PFSK-1 (cell line): ENCODE measurements at regions not wholly inside any gene's neighbourhood (a gene's known extent, or its start where the extent isn't known, plus 50 kb on each side); places are given as distances from the start of the nearest gene placed in this dataset.

ENCODE experiments used
- FOXP2 ChIP-seq: optimal IDR thresholded peaks from 2 replicates; pipeline ENCODE3; 2011; ENCODE audit warnings: borderline replicate concordance, control low read depth, inconsistent platforms; ENCODE audit not compliant: insufficient read depth; ENCODE audit errors: extremely low read length, extremely low read depth
- POLR2AphosphoS5 ChIP-seq: IDR thresholded peaks from 2 replicates; pipeline ENCODE4 v1.6.1; 2012; ENCODE audit warnings: low read depth, mild to moderate bottlenecking, control low read depth, low read length, moderate library complexity
- SIN3A ChIP-seq: IDR thresholded peaks from 2 replicates; pipeline ENCODE4 v1.6.1; 2012; ENCODE audit warnings: mild to moderate bottlenecking, low read length, moderate library complexity, borderline replicate concordance; ENCODE audit not compliant: insufficient read depth
- TAF1 ChIP-seq: IDR thresholded peaks from 2 replicates; pipeline ENCODE4 v1.6.1; 2012; ENCODE audit warnings: low read length, control low read depth, borderline replicate concordance; ENCODE audit not compliant: insufficient read depth
- TF ChIP-seq, protein P1 (sequence below), 2 experiments: IDR thresholded peaks; 2 replicates each; pipeline versions ENCODE4 v1.6.1 to v1.8.0; 2011 to 2012; ENCODE audit warnings: low read depth in 2 of 2, low read length in 2 of 2, control low read depth in 1 of 2, inconsistent platforms in 1 of 2, mild to moderate bottlenecking in 1 of 2, moderate library complexity in 1 of 2; ENCODE audit not compliant: insufficient read depth in 1 of 2

DNA sequence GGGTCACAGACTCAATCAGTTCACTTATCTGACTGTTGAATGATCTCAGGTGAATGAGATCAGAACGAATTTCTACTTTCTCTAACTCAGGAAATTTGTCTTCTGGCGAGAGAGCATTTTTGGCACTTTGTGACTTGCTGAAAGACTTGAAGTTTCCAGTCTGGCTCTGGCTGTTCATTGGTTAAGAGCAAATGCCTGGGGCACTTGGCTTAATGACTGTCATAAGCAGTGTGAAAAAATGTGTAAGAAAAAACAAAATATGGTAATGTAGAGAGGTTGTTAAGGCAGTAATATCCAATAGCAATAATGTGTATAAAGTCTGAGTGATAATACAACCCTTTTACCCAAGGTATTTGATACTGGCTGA, 71.3 kb upstream of the PGRMC2 start:
- TF ChIP-seq POLR2AphosphoS5: no peak
- no peak for TF ChIP-seq TAF1
- TF ChIP-seq SIN3A: no peak
- TF ChIP-seq, protein P1, sequence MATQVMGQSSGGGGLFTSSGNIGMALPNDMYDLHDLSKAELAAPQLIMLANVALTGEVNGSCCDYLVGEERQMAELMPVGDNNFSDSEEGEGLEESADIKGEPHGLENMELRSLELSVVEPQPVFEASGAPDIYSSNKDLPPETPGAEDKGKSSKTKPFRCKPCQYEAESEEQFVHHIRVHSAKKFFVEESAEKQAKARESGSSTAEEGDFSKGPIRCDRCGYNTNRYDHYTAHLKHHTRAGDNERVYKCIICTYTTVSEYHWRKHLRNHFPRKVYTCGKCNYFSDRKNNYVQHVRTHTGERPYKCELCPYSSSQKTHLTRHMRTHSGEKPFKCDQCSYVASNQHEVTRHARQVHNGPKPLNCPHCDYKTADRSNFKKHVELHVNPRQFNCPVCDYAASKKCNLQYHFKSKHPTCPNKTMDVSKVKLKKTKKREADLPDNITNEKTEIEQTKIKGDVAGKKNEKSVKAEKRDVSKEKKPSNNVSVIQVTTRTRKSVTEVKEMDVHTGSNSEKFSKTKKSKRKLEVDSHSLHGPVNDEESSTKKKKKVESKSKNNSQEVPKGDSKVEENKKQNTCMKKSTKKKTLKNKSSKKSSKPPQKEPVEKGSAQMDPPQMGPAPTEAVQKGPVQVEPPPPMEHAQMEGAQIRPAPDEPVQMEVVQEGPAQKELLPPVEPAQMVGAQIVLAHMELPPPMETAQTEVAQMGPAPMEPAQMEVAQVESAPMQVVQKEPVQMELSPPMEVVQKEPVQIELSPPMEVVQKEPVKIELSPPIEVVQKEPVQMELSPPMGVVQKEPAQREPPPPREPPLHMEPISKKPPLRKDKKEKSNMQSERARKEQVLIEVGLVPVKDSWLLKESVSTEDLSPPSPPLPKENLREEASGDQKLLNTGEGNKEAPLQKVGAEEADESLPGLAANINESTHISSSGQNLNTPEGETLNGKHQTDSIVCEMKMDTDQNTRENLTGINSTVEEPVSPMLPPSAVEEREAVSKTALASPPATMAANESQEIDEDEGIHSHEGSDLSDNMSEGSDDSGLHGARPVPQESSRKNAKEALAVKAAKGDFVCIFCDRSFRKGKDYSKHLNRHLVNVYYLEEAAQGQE (IDR thresholded peaks at IDR 0.05; ENCODE audit: insufficient read depth in 1 of 2, low read depth in 2 of 2, low read length in 2 of 2): no peak
- TF ChIP-seq FOXP2: no peak
